ENCODE measurements at regions not wholly inside any gene's neighbourhood (a gene's known extent, or its start where the extent isn't known, plus 50 kb on each side); places are given as distances from the start of the nearest gene placed in this dataset.
"Not testable (repeated sequence)": the region's sequence is repeated elsewhere in the genome, so short reads cannot be mapped to it uniquely, and the experiment has no call there.

DNA sequence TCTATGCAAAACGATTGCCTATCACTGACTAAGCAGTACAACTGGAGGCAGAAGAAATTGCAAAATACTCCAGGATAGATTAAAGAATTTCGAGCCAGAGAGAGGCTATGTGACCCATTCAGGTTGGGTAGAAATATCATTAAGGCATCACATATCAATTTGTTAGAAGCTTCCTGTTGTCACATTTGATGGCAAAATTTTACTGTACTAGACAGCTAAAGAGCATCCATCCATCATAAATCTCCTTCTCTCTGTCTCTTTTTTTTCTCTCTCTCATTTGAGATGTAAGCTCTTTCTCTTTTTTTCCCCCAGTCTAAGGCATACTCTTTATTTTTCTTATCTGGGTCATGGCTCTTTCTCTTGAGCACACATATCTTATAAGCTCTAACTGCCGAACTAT, 155.7 kb downstream of the EVA1A start (continued):
- TF ChIP-seq AFF4 (CRISPR knock-in tag; IDR thresholded peaks at IDR 0.05; ENCODE audit: borderline replicate concordance) (no peak), PRDM15 (CRISPR knock-in tag; IDR thresholded peaks at IDR 0.05) (no peak)
- TF ChIP-seq, protein P1, sequence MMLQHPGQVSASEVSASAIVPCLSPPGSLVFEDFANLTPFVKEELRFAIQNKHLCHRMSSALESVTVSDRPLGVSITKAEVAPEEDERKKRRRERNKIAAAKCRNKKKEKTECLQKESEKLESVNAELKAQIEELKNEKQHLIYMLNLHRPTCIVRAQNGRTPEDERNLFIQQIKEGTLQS (CRISPR knock-in tag; conservative IDR thresholded peaks at IDR 0.05) = no peak
- TF ChIP-seq, protein P2, sequence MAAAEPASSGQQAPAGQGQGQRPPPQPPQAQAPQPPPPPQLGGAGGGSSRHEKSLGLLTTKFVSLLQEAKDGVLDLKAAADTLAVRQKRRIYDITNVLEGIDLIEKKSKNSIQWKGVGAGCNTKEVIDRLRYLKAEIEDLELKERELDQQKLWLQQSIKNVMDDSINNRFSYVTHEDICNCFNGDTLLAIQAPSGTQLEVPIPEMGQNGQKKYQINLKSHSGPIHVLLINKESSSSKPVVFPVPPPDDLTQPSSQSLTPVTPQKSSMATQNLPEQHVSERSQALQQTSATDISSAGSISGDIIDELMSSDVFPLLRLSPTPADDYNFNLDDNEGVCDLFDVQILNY (CRISPR knock-in tag; IDR thresholded peaks at IDR 0.05) = no peak

DNA sequence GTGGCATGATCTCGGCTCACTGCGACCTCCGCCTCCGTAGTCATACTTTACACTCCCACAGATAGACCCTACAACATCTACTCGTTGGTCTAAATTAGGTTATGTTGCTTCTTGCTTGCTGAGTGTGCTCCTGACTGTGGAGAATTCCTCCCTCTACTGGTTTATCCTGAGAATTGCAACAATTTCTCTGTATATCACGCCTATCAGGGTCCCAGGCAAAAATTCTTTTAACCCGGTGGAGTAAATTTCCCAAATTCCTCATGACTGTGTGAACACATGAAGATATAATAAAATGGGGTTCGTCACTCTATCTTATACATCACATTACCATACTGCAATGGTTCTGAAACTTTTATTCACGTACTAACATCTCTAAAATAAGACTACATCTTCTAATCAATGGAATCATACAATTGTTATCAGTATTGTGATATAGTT, 156.7 kb downstream of the EVA1A start:
- TF ChIP-seq HMGA2 (CRISPR knock-in tag; IDR thresholded peaks at IDR 0.05) (no peak), USF2 (CRISPR knock-in tag; IDR thresholded peaks at IDR 0.05) (no peak), PRRX2 (CRISPR knock-in tag; IDR thresholded peaks at IDR 0.05) (no peak), CTCF (IDR thresholded peaks at IDR 0.05) (peak; percentile 52; the same call in 1 of the 2 replicates)
- no peak for DNase-seq (ENCODE audit: low spot score)
- Mint-ChIP-seq H3K4me3 (no peak overlapping the region), H3K9me3 (peaks cover 8% of the 10 kb centered on the region), H3K27ac (no peak overlapping the region), H3K4me1 (peaks cover 37% of the 10 kb centered on the region), H3K27me3 (ENCODE audit: low read depth) (no peaks in the 10 kb centered on the region), H3K36me3 (no peaks in the 10 kb centered on the region)
- peak; percentile 91 for ATAC-seq
- CTCF ChIA-PET = no interaction called here
- POLR2A ChIA-PET = no interaction called here

DNA sequence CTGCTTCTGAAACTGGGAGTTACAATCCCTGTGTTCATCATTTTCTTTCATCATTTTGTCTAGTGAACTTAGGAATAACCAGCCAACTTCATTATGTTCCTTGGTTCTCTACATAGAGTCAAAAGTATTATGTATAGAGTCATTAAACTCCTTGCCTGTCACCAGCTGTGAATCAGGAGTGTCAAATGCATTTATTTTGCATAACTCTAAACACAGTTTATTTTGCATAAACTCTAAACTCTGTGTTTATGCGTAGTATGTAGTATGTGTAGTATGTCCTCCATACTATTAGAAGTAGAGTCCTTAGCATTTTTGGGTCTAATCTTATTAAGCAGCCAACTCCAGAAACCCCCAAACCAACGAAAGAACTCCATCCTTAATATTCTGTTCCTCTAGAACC, 164.4 kb downstream of the EVA1A start:
- DNase-seq (ENCODE audit: low spot score) (no peak), ATAC-seq (no peak)
- Mint-ChIP-seq H3K4me3 (no peak overlapping the region), H3K36me3 (peaks cover 13% of the 10 kb centered on the region), H3K4me1 (peaks cover under 1% of the 10 kb centered on the region; the same call in 1 of the 2 replicates), H3K27ac (no peak overlapping the region), H3K27me3 (ENCODE audit: low read depth) (peaks cover 3% of the 10 kb centered on the region; the same call in 1 of the 2 replicates), H3K9me3 (peaks cover 52% of the 10 kb centered on the region)
- TF ChIP-seq NFE2L1 (CRISPR knock-in tag; IDR thresholded peaks at IDR 0.05) (no peak), TEAD1 (CRISPR knock-in tag; IDR thresholded peaks at IDR 0.05) (no peak), NFATC4 (CRISPR knock-in tag; IDR thresholded peaks at IDR 0.05) (no peak), TCF7 (CRISPR knock-in tag; IDR thresholded peaks at IDR 0.05; ENCODE audit: low read depth) (no peak), RELA (CRISPR knock-in tag; IDR thresholded peaks at IDR 0.05; ENCODE audit: borderline replicate concordance) (no peak), MYBL2 (CRISPR knock-in tag; IDR thresholded peaks at IDR 0.05) (no peak), ATF1 (CRISPR knock-in tag; IDR thresholded peaks at IDR 0.05) (no peak)
- TF ChIP-seq, protein P3, sequence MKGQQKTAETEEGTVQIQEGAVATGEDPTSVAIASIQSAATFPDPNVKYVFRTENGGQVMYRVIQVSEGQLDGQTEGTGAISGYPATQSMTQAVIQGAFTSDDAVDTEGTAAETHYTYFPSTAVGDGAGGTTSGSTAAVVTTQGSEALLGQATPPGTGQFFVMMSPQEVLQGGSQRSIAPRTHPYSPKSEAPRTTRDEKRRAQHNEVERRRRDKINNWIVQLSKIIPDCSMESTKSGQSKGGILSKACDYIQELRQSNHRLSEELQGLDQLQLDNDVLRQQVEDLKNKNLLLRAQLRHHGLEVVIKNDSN (CRISPR knock-in tag; IDR thresholded peaks at IDR 0.05) = no peak
- TF ChIP-seq, protein P1 (CRISPR knock-in tag; conservative IDR thresholded peaks at IDR 0.05) = no peak
- POLR2A ChIA-PET = no interaction called here
- CTCF ChIA-PET = no interaction called here

DNA sequence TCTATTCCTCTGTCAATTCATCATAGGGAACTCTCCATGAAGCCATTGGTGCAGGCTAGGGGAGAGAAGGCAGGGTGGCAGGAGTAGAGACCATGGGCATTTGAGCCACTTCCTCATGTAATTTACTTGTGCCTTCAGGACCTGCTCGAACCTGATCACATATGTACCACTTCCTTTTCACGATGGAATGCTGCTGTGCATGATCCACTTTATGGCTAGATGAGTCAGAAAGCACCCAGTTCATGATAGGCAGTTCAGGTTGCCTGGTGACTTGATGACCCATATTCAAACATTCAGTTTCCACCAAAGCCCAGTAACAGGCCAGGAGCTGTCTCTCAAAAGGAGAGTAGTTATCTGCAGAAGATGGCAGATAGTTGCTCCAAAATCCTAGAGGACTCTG, 166.0 kb downstream of the EVA1A start:
- ATAC-seq; H3K4me1 Mint-ChIP-seq; H3K27ac Mint-ChIP-seq; H3K27me3 Mint-ChIP-seq (ENCODE audit: low read depth); DNase-seq (ENCODE audit: low spot score); CTCF ChIA-PET; H3K4me3 Mint-ChIP-seq; POLR2A ChIA-PET: not testable (repeated sequence)
- Mint-ChIP-seq H3K9me3 (peaks cover 59% of the 10 kb centered on the region), H3K36me3 (peaks cover 13% of the 10 kb centered on the region)
